Esophagus muscularis mucosa (tissue), 4 donors: ENCODE measurements at regions not wholly inside any gene's neighbourhood (a gene's known extent, or its start where the extent isn't known, plus 50 kb on each side); places are given as distances from the start of the nearest gene placed in this dataset.
A peak's percentile ranks its signal among the peaks of the same experiment; 100 is the strongest.

Experiments used
- EP300 ChIP-seq: sonication (generic); formaldehyde crosslinking; IDR thresholded peaks from one replicate; pipeline ENCODE4 v1.6.1; 2017; ENCODE audit warnings: antibody characterized with exemption
- POLR2A ChIP-seq: fragments of 450-650 bp; IDR thresholded peaks from one replicate; pipeline ENCODE4 v1.6.1; 2017; ENCODE audit warnings: antibody characterized with exemption, moderate library complexity, mild to moderate bottlenecking, low read depth
- POLR2AphosphoS5 ChIP-seq, 2 donors: sonication (generic); formaldehyde crosslinking; IDR thresholded peaks; one replicate each; pipeline ENCODE4 v1.6.1; 2017; ENCODE audit warnings: antibody characterized with exemption in 2 of 2
- TF ChIP-seq, protein P1 (sequence below), 3 experiments: fragments of 200-600 bp in 2 of 3; fragments of 450-650 bp in 1 of 3; sonication (generic) in 2 of 3; IDR thresholded peaks; one replicate each; pipeline ENCODE4 v1.5.1; 2017 to 2019; ENCODE audit warnings: antibody characterized with exemption in 3 of 3, mild to moderate bottlenecking in 2 of 3, moderate library complexity in 1 of 3

DNA sequence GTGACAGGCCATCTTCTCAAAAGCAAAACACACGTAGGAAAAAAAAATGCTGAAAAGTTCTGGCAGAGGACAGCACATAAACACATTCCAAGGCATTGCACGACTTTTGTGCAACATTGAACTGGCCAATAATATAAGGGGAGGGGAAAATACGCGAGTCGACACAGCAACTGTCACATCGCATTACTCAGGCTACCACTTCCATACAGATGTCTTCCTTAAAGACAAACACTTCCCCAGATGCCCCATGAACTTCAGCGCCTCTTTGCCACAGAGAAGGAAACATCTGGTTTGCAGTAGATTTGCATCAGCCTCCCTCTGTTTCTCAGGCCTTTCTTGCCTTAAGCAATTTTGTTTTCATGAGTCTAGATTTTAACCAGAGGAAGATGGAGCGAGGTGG lies 144.4 kb upstream of the IGF1R start:
- TF ChIP-seq POLR2A (no peak), EP300 (no peak), POLR2AphosphoS5 (IDR thresholded peaks at IDR 0.05) (peak; percentile 37 to 68)
- TF ChIP-seq, protein P1, sequence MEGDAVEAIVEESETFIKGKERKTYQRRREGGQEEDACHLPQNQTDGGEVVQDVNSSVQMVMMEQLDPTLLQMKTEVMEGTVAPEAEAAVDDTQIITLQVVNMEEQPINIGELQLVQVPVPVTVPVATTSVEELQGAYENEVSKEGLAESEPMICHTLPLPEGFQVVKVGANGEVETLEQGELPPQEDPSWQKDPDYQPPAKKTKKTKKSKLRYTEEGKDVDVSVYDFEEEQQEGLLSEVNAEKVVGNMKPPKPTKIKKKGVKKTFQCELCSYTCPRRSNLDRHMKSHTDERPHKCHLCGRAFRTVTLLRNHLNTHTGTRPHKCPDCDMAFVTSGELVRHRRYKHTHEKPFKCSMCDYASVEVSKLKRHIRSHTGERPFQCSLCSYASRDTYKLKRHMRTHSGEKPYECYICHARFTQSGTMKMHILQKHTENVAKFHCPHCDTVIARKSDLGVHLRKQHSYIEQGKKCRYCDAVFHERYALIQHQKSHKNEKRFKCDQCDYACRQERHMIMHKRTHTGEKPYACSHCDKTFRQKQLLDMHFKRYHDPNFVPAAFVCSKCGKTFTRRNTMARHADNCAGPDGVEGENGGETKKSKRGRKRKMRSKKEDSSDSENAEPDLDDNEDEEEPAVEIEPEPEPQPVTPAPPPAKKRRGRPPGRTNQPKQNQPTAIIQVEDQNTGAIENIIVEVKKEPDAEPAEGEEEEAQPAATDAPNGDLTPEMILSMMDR (IDR thresholded peaks at IDR 0.05), result no peak
